ENCODE measurements at regions not wholly inside any gene's neighbourhood (a gene's known extent, or its start where the extent isn't known, plus 50 kb on each side); places are given as distances from the start of the nearest gene placed in this dataset.

GRCh38 chr22:49176956-49177355 is 650.7 kb downstream of the BRD1 start:
- Mint-ChIP-seq H3K36me3 (ENCODE audit: low read depth) (no peaks in the 10 kb centered on the region), H3K4me1 (no peaks in the 10 kb centered on the region), H3K27ac (ENCODE audit: unreplicated experiment) (no peak overlapping the region), H3K9me3 (peaks cover 4% of the 10 kb centered on the region), H3K4me3 (no peak overlapping the region), H3K27me3 (ENCODE audit: low read depth) (peaks cover 18% of the 10 kb centered on the region)
- DNase-seq (ENCODE audit: low read depth, low spot score), result no peak
- TF ChIP-seq CTCF (conservative IDR thresholded peaks at IDR 0.05), result no peak

GRCh38 chr22:49170053-49170452 is 657.6 kb downstream of the BRD1 start:
- no peak for DNase-seq (ENCODE audit: low read depth, low spot score)
- Mint-ChIP-seq H3K27ac (ENCODE audit: unreplicated experiment) (no peak overlapping the region), H3K36me3 (ENCODE audit: low read depth) (peaks cover 3% of the 10 kb centered on the region), H3K27me3 (ENCODE audit: low read depth) (peaks cover 18% of the 10 kb centered on the region), H3K4me3 (no peak overlapping the region), H3K4me1 (no peaks in the 10 kb centered on the region), H3K9me3 (peaks cover 2% of the 10 kb centered on the region)
- TF ChIP-seq CTCF (conservative IDR thresholded peaks at IDR 0.05), result no peak

GRCh38 chr22:49169074-49169744 is 658.5 kb downstream of the BRD1 start:
- Mint-ChIP-seq H3K9me3 (peaks cover 2% of the 10 kb centered on the region), H3K4me1 (no peaks in the 10 kb centered on the region), H3K27ac (ENCODE audit: unreplicated experiment) (no peak overlapping the region), H3K4me3 (no peak overlapping the region), H3K36me3 (ENCODE audit: low read depth) (peaks cover 3% of the 10 kb centered on the region), H3K27me3 (ENCODE audit: low read depth) (peaks cover 14% of the 10 kb centered on the region)
- no peak for TF ChIP-seq CTCF (conservative IDR thresholded peaks at IDR 0.05)
- DNase-seq (ENCODE audit: low read depth, low spot score), result no peak

GRCh38 chr22:49168219-49168813 is 659.4 kb downstream of the BRD1 start:
- no peak for DNase-seq (ENCODE audit: low read depth, low spot score)
- TF ChIP-seq CTCF (conservative IDR thresholded peaks at IDR 0.05), result no peak
- Mint-ChIP-seq H3K27ac (ENCODE audit: unreplicated experiment) (no peak overlapping the region), H3K27me3 (ENCODE audit: low read depth) (peaks cover 10% of the 10 kb centered on the region), H3K36me3 (ENCODE audit: low read depth) (peaks cover 3% of the 10 kb centered on the region), H3K4me1 (no peaks in the 10 kb centered on the region), H3K9me3 (peaks cover 2% of the 10 kb centered on the region), H3K4me3 (no peak overlapping the region)

- H3K27ac Mint-ChIP-seq (ENCODE audit: unreplicated experiment), result no peak overlapping the region
Measured at GRCh38 chr22:49166746-49167145, 660.9 kb downstream of the BRD1 start.

More at GRCh38 chr22:49166746-49167145, 660.9 kb downstream of the BRD1 start:
- H3K9me3 Mint-ChIP-seq, result peaks cover 2% of the 10 kb centered on the region
- TF ChIP-seq CTCF (conservative IDR thresholded peaks at IDR 0.05), result no peak
- no peak for DNase-seq (ENCODE audit: low read depth, low spot score)
- H3K4me1 Mint-ChIP-seq, result no peaks in the 10 kb centered on the region
- H3K4me3 Mint-ChIP-seq, result no peak overlapping the region
- peaks cover 2% of the 10 kb centered on the region for H3K27me3 Mint-ChIP-seq (ENCODE audit: low read depth)
- peaks cover 3% of the 10 kb centered on the region for H3K36me3 Mint-ChIP-seq (ENCODE audit: low read depth)

Data from neural crest cell (in vitro differentiated cells).